ENCODE measurements at regions not wholly inside any gene's neighbourhood (a gene's known extent, or its start where the extent isn't known, plus 50 kb on each side); places are given as distances from the start of the nearest gene placed in this dataset.

GRCh38 chr3:178341636-178342035 is 194.6 kb upstream of the KCNMB2 start:
- Histone ChIP-seq H3K27ac (ENCODE audit: low read length) (no peak overlapping the region), H3K4me2 (ENCODE audit: low read length) (no peak overlapping the region), H3K27me3 (ENCODE audit: low read length) (no peaks in the 10 kb centered on the region), H3K36me3 (ENCODE audit: low read depth, low read length) (no peaks in the 10 kb centered on the region), H3K4me1 (ENCODE audit: insufficient read depth, low read length) (no peaks in the 10 kb centered on the region), H3K9me3 (ENCODE audit: low read length) (no peaks in the 10 kb centered on the region), H3K79me2 (ENCODE audit: low read length) (no peaks in the 10 kb centered on the region), H3K9me2 (replicated peaks; ENCODE audit: low read length) (no peaks in the 10 kb centered on the region), H4K20me1 (ENCODE audit: low read length) (no peaks in the 10 kb centered on the region), H2AFZ (ENCODE audit: low read length) (no peak overlapping the region), H3K4me3 (ENCODE audit: low read length) (no peak overlapping the region), H3K9ac (ENCODE audit: low read length) (no peak overlapping the region), H3F3A (ENCODE audit: low read length, unreplicated experiment) (no peaks in the 10 kb centered on the region)
- intact Hi-C loops (cut with micrococcal nuclease) = no loop called here
- no peak for TF ChIP-seq EZH2phosphoT487 (IDR thresholded peaks at IDR 0.05; ENCODE audit: borderline replicate concordance, low read length)
- no peak for TF ChIP-seq CTCF (conservative IDR thresholded peaks at IDR 0.05; ENCODE audit: low read depth, low read length)
- TF ChIP-seq EZH2 (IDR thresholded peaks at IDR 0.05; ENCODE audit: low read length, unreplicated experiment) = no peak
- CTCF ChIA-PET = no interaction called here
- BruUV-seq (replicated peaks) = no TSS peak
- ATAC-seq (no peak), DNase-seq (no peak)
- POLR2A ChIA-PET (ENCODE audit: unreplicated experiment) = no interaction called here

GRCh38 chr3:178342111-178342510 is 194.1 kb upstream of the KCNMB2 start:
- H3K79me2 ChIP-seq (ENCODE audit: low read length) = no peaks in the 10 kb centered on the region
- no peaks in the 10 kb centered on the region for H4K20me1 ChIP-seq (ENCODE audit: low read length)
- H3K4me3 ChIP-seq (ENCODE audit: low read length) = no peak overlapping the region
- H3F3A ChIP-seq (ENCODE audit: low read length, unreplicated experiment) = no peaks in the 10 kb centered on the region
- no peaks in the 10 kb centered on the region for H3K4me1 ChIP-seq (ENCODE audit: insufficient read depth, low read length)
- ChIA-PET CTCF (no interaction called here), POLR2A (ENCODE audit: unreplicated experiment) (no interaction called here)
- H3K27me3 ChIP-seq (ENCODE audit: low read length) = no peaks in the 10 kb centered on the region
- BruUV-seq (replicated peaks) = no TSS peak
- H3K9ac ChIP-seq (ENCODE audit: low read length) = no peak overlapping the region
- no peak for TF ChIP-seq CTCF (conservative IDR thresholded peaks at IDR 0.05; ENCODE audit: low read depth, low read length)
- TF ChIP-seq EZH2 (IDR thresholded peaks at IDR 0.05; ENCODE audit: low read length, unreplicated experiment) = no peak
- TF ChIP-seq EZH2phosphoT487 (IDR thresholded peaks at IDR 0.05; ENCODE audit: borderline replicate concordance, low read length) = no peak
- H3K4me2 ChIP-seq (ENCODE audit: low read length) = no peak overlapping the region
- DNase-seq = no peak
- H3K9me2 ChIP-seq (replicated peaks; ENCODE audit: low read length) = no peaks in the 10 kb centered on the region
- no peaks in the 10 kb centered on the region for H3K9me3 ChIP-seq (ENCODE audit: low read length)
- H2AFZ ChIP-seq (ENCODE audit: low read length) = no peak overlapping the region
- H3K27ac ChIP-seq (ENCODE audit: low read length) = no peak overlapping the region
- H3K36me3 ChIP-seq (ENCODE audit: low read depth, low read length) = no peaks in the 10 kb centered on the region
- no peak for ATAC-seq
- intact Hi-C loops (cut with micrococcal nuclease) = no loop called here

GRCh38 chr3:178343433-178344038 is 192.7 kb upstream of the KCNMB2 start:
- H3K36me3 ChIP-seq (ENCODE audit: low read depth, low read length) = no peaks in the 10 kb centered on the region
- no TSS peak for BruUV-seq (replicated peaks)
- DNase-seq (no peak), ATAC-seq (no peak)
- H2AFZ ChIP-seq (ENCODE audit: low read length) = no peak overlapping the region
- no peaks in the 10 kb centered on the region for H3K9me2 ChIP-seq (replicated peaks; ENCODE audit: low read length)
- intact Hi-C loops (cut with micrococcal nuclease) = no loop called here
- no peak overlapping the region for H3K9ac ChIP-seq (ENCODE audit: low read length)
- no peak overlapping the region for H3K4me3 ChIP-seq (ENCODE audit: low read length)
- CTCF ChIA-PET = no interaction called here
- H3K4me2 ChIP-seq (ENCODE audit: low read length) = no peak overlapping the region
- no peaks in the 10 kb centered on the region for H3K9me3 ChIP-seq (ENCODE audit: low read length)
- no peaks in the 10 kb centered on the region for H3K27me3 ChIP-seq (ENCODE audit: low read length)
- H4K20me1 ChIP-seq (ENCODE audit: low read length) = no peaks in the 10 kb centered on the region
- POLR2A ChIA-PET (ENCODE audit: unreplicated experiment) = no interaction called here
- no peak overlapping the region for H3K27ac ChIP-seq (ENCODE audit: low read length)
- no peaks in the 10 kb centered on the region for H3F3A ChIP-seq (ENCODE audit: low read length, unreplicated experiment)
- no peaks in the 10 kb centered on the region for H3K79me2 ChIP-seq (ENCODE audit: low read length)
- TF ChIP-seq CTCF (conservative IDR thresholded peaks at IDR 0.05; ENCODE audit: low read depth, low read length) = no peak
- no peak for TF ChIP-seq EZH2phosphoT487 (IDR thresholded peaks at IDR 0.05; ENCODE audit: borderline replicate concordance, low read length)
- no peak for TF ChIP-seq EZH2 (IDR thresholded peaks at IDR 0.05; ENCODE audit: low read length, unreplicated experiment)
- H3K4me1 ChIP-seq (ENCODE audit: insufficient read depth, low read length) = no peaks in the 10 kb centered on the region

Data from PC-3 (cell line).